ENCODE measurements at regions not wholly inside any gene's neighbourhood (a gene's known extent, or its start where the extent isn't known, plus 50 kb on each side); places are given as distances from the start of the nearest gene placed in this dataset.

DNA sequence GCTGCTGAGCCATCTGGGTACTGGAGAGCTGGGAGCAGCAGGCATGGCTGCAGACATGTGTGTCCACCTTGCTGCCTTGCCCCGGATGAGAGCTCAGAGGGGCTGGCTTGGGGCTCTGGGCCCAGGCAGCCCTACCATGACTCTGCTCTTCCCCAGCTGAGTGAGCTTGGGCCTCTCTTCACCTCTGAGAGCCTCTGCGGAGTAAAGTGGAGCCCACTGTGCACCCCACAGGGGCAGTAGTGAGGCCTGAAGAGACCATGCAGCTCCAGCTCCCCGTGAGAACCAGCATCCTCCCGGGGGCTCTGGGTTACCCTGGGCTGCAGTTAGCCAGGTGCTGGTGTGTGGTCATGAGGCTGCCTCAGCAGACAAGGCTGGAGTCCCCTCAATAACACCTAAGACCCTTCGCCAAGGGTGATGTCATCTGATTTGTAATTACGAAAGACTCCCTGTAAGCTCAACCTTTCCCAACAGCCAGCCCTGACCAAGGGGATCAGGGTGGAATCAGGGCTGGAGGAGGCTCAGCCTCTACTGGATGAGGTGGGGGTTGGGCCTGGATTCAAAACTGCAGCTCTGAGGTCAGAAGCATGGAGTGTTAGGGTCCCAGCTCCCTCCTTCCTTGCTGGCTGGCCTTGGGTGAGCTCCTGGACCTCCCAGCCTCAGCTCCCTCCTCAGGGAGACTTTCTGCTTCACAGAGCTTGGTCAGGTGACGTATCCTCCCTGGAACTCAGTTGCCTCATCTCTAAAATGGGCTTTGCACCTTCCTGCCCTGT is 308.0 kb downstream of the MATN1 start:
- TF ChIP-seq, protein P1, sequence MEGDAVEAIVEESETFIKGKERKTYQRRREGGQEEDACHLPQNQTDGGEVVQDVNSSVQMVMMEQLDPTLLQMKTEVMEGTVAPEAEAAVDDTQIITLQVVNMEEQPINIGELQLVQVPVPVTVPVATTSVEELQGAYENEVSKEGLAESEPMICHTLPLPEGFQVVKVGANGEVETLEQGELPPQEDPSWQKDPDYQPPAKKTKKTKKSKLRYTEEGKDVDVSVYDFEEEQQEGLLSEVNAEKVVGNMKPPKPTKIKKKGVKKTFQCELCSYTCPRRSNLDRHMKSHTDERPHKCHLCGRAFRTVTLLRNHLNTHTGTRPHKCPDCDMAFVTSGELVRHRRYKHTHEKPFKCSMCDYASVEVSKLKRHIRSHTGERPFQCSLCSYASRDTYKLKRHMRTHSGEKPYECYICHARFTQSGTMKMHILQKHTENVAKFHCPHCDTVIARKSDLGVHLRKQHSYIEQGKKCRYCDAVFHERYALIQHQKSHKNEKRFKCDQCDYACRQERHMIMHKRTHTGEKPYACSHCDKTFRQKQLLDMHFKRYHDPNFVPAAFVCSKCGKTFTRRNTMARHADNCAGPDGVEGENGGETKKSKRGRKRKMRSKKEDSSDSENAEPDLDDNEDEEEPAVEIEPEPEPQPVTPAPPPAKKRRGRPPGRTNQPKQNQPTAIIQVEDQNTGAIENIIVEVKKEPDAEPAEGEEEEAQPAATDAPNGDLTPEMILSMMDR (conservative IDR thresholded peaks at IDR 0.05; ENCODE audit: low read length): no peak
- no peak for TF ChIP-seq EZH2phosphoT487 (IDR thresholded peaks at IDR 0.05; ENCODE audit: borderline replicate concordance)
